SK-N-MC (cell line): ENCODE measurements at regions not wholly inside any gene's neighbourhood (a gene's known extent, or its start where the extent isn't known, plus 50 kb on each side); places are given as distances from the start of the nearest gene placed in this dataset.

Experiments
- EZH2 ChIP-seq: fragments of 200-600 bp; sonication (generic); IDR thresholded peaks from one replicate; pipeline ENCODE4 v1.6.1; 2017; ENCODE audit warnings: antibody characterized with exemption
- POLR2AphosphoS5 ChIP-seq: IDR thresholded peaks from 2 replicates; pipeline ENCODE4 v1.6.1; 2012; ENCODE audit warnings: mild to moderate bottlenecking, low read depth, low read length, borderline replicate concordance

GRCh38 chr6:148104131-148104530, 238.5 kb upstream of the SASH1 start:
- TF ChIP-seq POLR2AphosphoS5, result no peak
- no peak for TF ChIP-seq EZH2
